Central memory CD8-positive, alpha-beta T cell (primary cell): ENCODE measurements at regions not wholly inside any gene's neighbourhood (a gene's known extent, or its start where the extent isn't known, plus 50 kb on each side); places are given as distances from the start of the nearest gene placed in this dataset.

Experiments
- ATAC-seq: fragments of 150-1000 bp; cut with Tn5 transposase; replicated peaks from 2 replicates; pipeline ENCODE4 v1.10.0; 2022; ENCODE audit warnings: mild to moderate bottlenecking, moderate FRiP score, moderate number of reproducible peaks; ENCODE audit not compliant: poor library complexity, severe bottlenecking; ENCODE audit errors: extremely low read depth
- DNase-seq, 2 donors: peaks; one replicate each; pipeline ENCODE4 v3.0.0; 2021; ENCODE audit warnings: low spot score in 2 of 2
- H3K27ac Mint-ChIP-seq: one replicate; pipeline ENCODE4 v1.8.0; 2022; ENCODE audit warnings: low read depth, mild to moderate bottlenecking, moderate library complexity, mixed read lengths
- H3K27me3 Mint-ChIP-seq: one replicate; pipeline ENCODE4 v1.8.0; 2022; ENCODE audit warnings: mixed read lengths
- H3K36me3 Mint-ChIP-seq: one replicate; pipeline ENCODE4 v1.8.0; 2022; ENCODE audit warnings: mild to moderate bottlenecking, moderate library complexity, mixed read lengths; ENCODE audit not compliant: insufficient read depth
- H3K4me1 Mint-ChIP-seq: one replicate; pipeline ENCODE4 v1.8.0; 2022; ENCODE audit warnings: mixed read lengths
- H3K4me3 Mint-ChIP-seq: one replicate; pipeline ENCODE4 v1.8.0; 2022; ENCODE audit warnings: mild to moderate bottlenecking, moderate library complexity, mixed read lengths
- H3K9me3 Mint-ChIP-seq: one replicate; pipeline ENCODE4 v1.8.0; 2022; ENCODE audit warnings: mixed read lengths

GRCh38 chr5:73272351-73272750 lies 99.4 kb downstream of the TMEM174 start:
- Mint-ChIP-seq H3K27ac (no peak overlapping the region), H3K27me3 (peaks cover 55% of the 10 kb centered on the region)

GRCh38 chr5:73268826-73269225 lies 95.8 kb downstream of the TMEM174 start:
- H3K36me3 Mint-ChIP-seq = no peaks in the 10 kb centered on the region
- no peak overlapping the region for H3K27ac Mint-ChIP-seq
- no peaks in the 10 kb centered on the region for H3K4me1 Mint-ChIP-seq
- H3K4me3 Mint-ChIP-seq = no peak overlapping the region
- DNase-seq (no peak), ATAC-seq (no peak)
- H3K9me3 Mint-ChIP-seq = no peaks in the 10 kb centered on the region
- H3K27me3 Mint-ChIP-seq = peaks cover 54% of the 10 kb centered on the region

More at GRCh38 chr5:73272351-73272750, 99.4 kb downstream of the TMEM174 start:
- H3K4me3 Mint-ChIP-seq = no peak overlapping the region
- H3K9me3 Mint-ChIP-seq = no peaks in the 10 kb centered on the region
- H3K4me1 Mint-ChIP-seq = no peaks in the 10 kb centered on the region
- DNase-seq = no peak
- peaks cover 1% of the 10 kb centered on the region for H3K36me3 Mint-ChIP-seq
- ATAC-seq = no peak

GRCh38 chr5:73267766-73268435 lies 94.9 kb downstream of the TMEM174 start:
- no peak for ATAC-seq
- Mint-ChIP-seq H3K36me3 (no peaks in the 10 kb centered on the region), H3K4me3 (no peak overlapping the region), H3K27ac (no peak overlapping the region), H3K9me3 (no peaks in the 10 kb centered on the region), H3K4me1 (no peaks in the 10 kb centered on the region), H3K27me3 (peaks cover 51% of the 10 kb centered on the region)
- no peak for DNase-seq

GRCh38 chr5:73266925-73267765 lies 94.2 kb downstream of the TMEM174 start:
- no peaks in the 10 kb centered on the region for H3K4me1 Mint-ChIP-seq
- H3K9me3 Mint-ChIP-seq = no peaks in the 10 kb centered on the region
- H3K27me3 Mint-ChIP-seq = peaks cover 53% of the 10 kb centered on the region
- no peak for ATAC-seq
- no peak for DNase-seq
- no peaks in the 10 kb centered on the region for H3K36me3 Mint-ChIP-seq
- no peak overlapping the region for H3K27ac Mint-ChIP-seq
- H3K4me3 Mint-ChIP-seq = no peak overlapping the region

GRCh38 chr5:73266176-73266738 lies 93.3 kb downstream of the TMEM174 start:
- H3K4me1 Mint-ChIP-seq = no peaks in the 10 kb centered on the region
- H3K27ac Mint-ChIP-seq = no peak overlapping the region
- no peak overlapping the region for H3K4me3 Mint-ChIP-seq
- no peaks in the 10 kb centered on the region for H3K9me3 Mint-ChIP-seq
- ATAC-seq (no peak), DNase-seq (no peak)
- peaks cover 62% of the 10 kb centered on the region for H3K27me3 Mint-ChIP-seq
- H3K36me3 Mint-ChIP-seq = no peaks in the 10 kb centered on the region

GRCh38 chr5:73265641-73266040 lies 92.6 kb downstream of the TMEM174 start:
- H3K27ac Mint-ChIP-seq = no peak overlapping the region
- peaks cover 62% of the 10 kb centered on the region for H3K27me3 Mint-ChIP-seq
- no peak for DNase-seq
- H3K4me1 Mint-ChIP-seq = no peaks in the 10 kb centered on the region
- no peaks in the 10 kb centered on the region for H3K9me3 Mint-ChIP-seq
- no peaks in the 10 kb centered on the region for H3K36me3 Mint-ChIP-seq
- no peak for ATAC-seq
- no peak overlapping the region for H3K4me3 Mint-ChIP-seq

- Mint-ChIP-seq H3K36me3 (no peaks in the 10 kb centered on the region), H3K4me1 (no peaks in the 10 kb centered on the region), H3K4me3 (no peak overlapping the region), H3K27me3 (peaks cover 62% of the 10 kb centered on the region), H3K9me3 (no peaks in the 10 kb centered on the region), H3K27ac (no peak overlapping the region)
- ATAC-seq (no peak), DNase-seq (no peak)
Observed at GRCh38 chr5:73264631-73265030, 91.6 kb downstream of the TMEM174 start.

GRCh38 chr5:73263001-73263710 lies 90.2 kb downstream of the TMEM174 start:
- ATAC-seq (no peak), DNase-seq (no peak)
- H3K27me3 Mint-ChIP-seq = peaks cover 67% of the 10 kb centered on the region
- H3K4me3 Mint-ChIP-seq = no peak overlapping the region
- H3K4me1 Mint-ChIP-seq = no peaks in the 10 kb centered on the region
- no peak overlapping the region for H3K27ac Mint-ChIP-seq
- no peaks in the 10 kb centered on the region for H3K9me3 Mint-ChIP-seq
- no peaks in the 10 kb centered on the region for H3K36me3 Mint-ChIP-seq

GRCh38 chr5:73256862-73257261 lies 83.9 kb downstream of the TMEM174 start:
- DNase-seq (no peak), ATAC-seq (no peak)
- H3K27me3 Mint-ChIP-seq = peaks cover 76% of the 10 kb centered on the region
- H3K36me3 Mint-ChIP-seq = no peaks in the 10 kb centered on the region
- H3K4me3 Mint-ChIP-seq = no peak overlapping the region
- no peak overlapping the region for H3K27ac Mint-ChIP-seq
- H3K4me1 Mint-ChIP-seq = no peaks in the 10 kb centered on the region
- H3K9me3 Mint-ChIP-seq = no peaks in the 10 kb centered on the region

- peaks cover 76% of the 10 kb centered on the region for H3K27me3 Mint-ChIP-seq
- DNase-seq (no peak), ATAC-seq (no peak)
- H3K36me3 Mint-ChIP-seq = no peaks in the 10 kb centered on the region
- no peak overlapping the region for H3K4me3 Mint-ChIP-seq
- no peak overlapping the region for H3K27ac Mint-ChIP-seq
- no peaks in the 10 kb centered on the region for H3K4me1 Mint-ChIP-seq
- no peaks in the 10 kb centered on the region for H3K9me3 Mint-ChIP-seq
Observed at GRCh38 chr5:73256462-73256861, 83.5 kb downstream of the TMEM174 start.

GRCh38 chr5:73256012-73256411 lies 83.0 kb downstream of the TMEM174 start:
- no peak for ATAC-seq
- no peaks in the 10 kb centered on the region for H3K36me3 Mint-ChIP-seq
- H3K9me3 Mint-ChIP-seq = no peaks in the 10 kb centered on the region
- peaks cover 77% of the 10 kb centered on the region for H3K27me3 Mint-ChIP-seq
- H3K4me1 Mint-ChIP-seq = no peaks in the 10 kb centered on the region
- H3K4me3 Mint-ChIP-seq = no peak overlapping the region
- no peak for DNase-seq
- H3K27ac Mint-ChIP-seq = no peak overlapping the region

- DNase-seq = no peak
- peaks cover 79% of the 10 kb centered on the region for H3K27me3 Mint-ChIP-seq
- H3K27ac Mint-ChIP-seq = no peak overlapping the region
- no peaks in the 10 kb centered on the region for H3K36me3 Mint-ChIP-seq
- no peaks in the 10 kb centered on the region for H3K9me3 Mint-ChIP-seq
- ATAC-seq = no peak
- no peaks in the 10 kb centered on the region for H3K4me1 Mint-ChIP-seq
- no peak overlapping the region for H3K4me3 Mint-ChIP-seq
Observed at GRCh38 chr5:73254642-73255041, 81.6 kb downstream of the TMEM174 start.
